ENCODE measurements at regions not wholly inside any gene's neighbourhood (a gene's known extent, or its start where the extent isn't known, plus 50 kb on each side); places are given as distances from the start of the nearest gene placed in this dataset.

- no peak overlapping the region for H3K4me3 ChIP-seq (ENCODE audit: low read depth, low read length)
- TF ChIP-seq CTCF (IDR thresholded peaks at IDR 0.05; ENCODE audit: insufficient read depth, low read depth, low read length) = no peak
- DNase-seq (ENCODE audit: low read depth) = no peak
These were observed 81.1 kb upstream of the SLC12A2 start for GRCh38 chr5:128002425-128002824.

- DNase-seq (ENCODE audit: low read depth) = no peak
- H3K4me3 ChIP-seq (ENCODE audit: low read depth, low read length) = no peak overlapping the region
- no peak for TF ChIP-seq CTCF (IDR thresholded peaks at IDR 0.05; ENCODE audit: insufficient read depth, low read depth, low read length)
These were observed 75.6 kb upstream of the SLC12A2 start for GRCh38 chr5:128007939-128008338.

DNA sequence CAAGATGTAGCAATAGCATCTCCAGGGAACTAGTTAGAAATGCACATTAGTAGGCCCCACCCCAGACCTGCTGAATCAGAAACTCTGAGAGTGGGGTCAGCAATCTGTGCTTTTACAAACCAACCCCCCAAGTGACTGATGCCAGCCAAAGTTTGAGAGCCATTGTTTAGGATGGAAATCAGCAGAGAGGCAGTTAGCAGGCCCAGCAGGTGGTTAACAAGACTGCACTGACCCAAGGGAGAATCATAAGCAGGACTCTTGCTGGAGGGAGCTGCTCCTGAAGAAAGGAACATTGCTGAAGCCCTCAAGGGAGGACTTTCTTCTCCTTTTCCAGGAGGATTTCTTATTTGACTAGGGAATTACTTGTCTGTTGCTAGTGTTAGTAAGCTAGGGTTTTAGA lies 74.2 kb upstream of the SLC12A2 start:
- TF ChIP-seq CTCF (IDR thresholded peaks at IDR 0.05; ENCODE audit: insufficient read depth, low read depth, low read length) = no peak
- no peak for DNase-seq (ENCODE audit: low read depth)
- H3K4me3 ChIP-seq (ENCODE audit: low read depth, low read length) = no peak overlapping the region

DNA sequence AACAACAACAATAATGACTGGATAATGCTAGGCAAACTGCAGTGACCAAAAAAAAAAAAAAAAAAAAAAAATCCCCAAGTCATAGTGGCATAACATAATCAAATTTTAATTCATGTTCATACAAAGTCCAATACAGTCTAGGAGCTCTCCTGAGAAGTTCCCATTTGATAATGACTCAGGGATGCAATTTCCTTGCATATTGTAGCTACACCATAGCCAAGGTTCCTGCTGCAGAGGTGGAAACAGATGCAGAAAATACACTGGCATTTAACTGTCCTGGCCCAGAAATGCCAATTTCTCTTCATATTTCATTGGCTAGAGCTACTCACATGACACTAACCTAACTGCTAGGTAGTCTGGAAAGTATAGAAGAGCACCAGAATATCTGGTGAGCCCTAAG lies 72.2 kb upstream of the SLC12A2 start:
- H3K4me3 ChIP-seq (ENCODE audit: low read depth, low read length) = no peak overlapping the region
- DNase-seq (ENCODE audit: low read depth) = no peak
- TF ChIP-seq CTCF (IDR thresholded peaks at IDR 0.05; ENCODE audit: insufficient read depth, low read depth, low read length) = no peak

- no peak overlapping the region for H3K4me3 ChIP-seq (ENCODE audit: low read depth, low read length)
- DNase-seq (ENCODE audit: low read depth) = no peak
- TF ChIP-seq CTCF (IDR thresholded peaks at IDR 0.05; ENCODE audit: insufficient read depth, low read depth, low read length) = no peak
These were observed 69.0 kb upstream of the SLC12A2 start for GRCh38 chr5:128014578-128014977.

GRCh38 chr5:128015478-128015877 lies 68.1 kb upstream of the SLC12A2 start:
- no peak overlapping the region for H3K4me3 ChIP-seq (ENCODE audit: low read depth, low read length)
- DNase-seq (ENCODE audit: low read depth) = no peak
- TF ChIP-seq CTCF (IDR thresholded peaks at IDR 0.05; ENCODE audit: insufficient read depth, low read depth, low read length) = no peak

GRCh38 chr5:128015978-128016377 lies 67.6 kb upstream of the SLC12A2 start:
- TF ChIP-seq CTCF (IDR thresholded peaks at IDR 0.05; ENCODE audit: insufficient read depth, low read depth, low read length) = no peak
- DNase-seq (ENCODE audit: low read depth) = peak; percentile 25
- H3K4me3 ChIP-seq (ENCODE audit: low read depth, low read length) = no peak overlapping the region

All from fibroblast of villous mesenchyme (primary cell).